Keratinocyte (primary cell): ENCODE measurements at regions not wholly inside any gene's neighbourhood (a gene's known extent, or its start where the extent isn't known, plus 50 kb on each side); places are given as distances from the start of the nearest gene placed in this dataset.

Source experiments
- DNase-seq: peaks from one replicate; pipeline ENCODE4 v3.0.0-alpha.2; 2011; ENCODE audit warnings: low read depth, missing footprints, low spot score
- FAIRE-seq: peaks from 2 replicates; lab custom pipeline; 2011; peaks lifted over from hg19 to GRCh38; lab: Jason Lieb, UNC
- H2AFZ ChIP-seq: 2 replicates; pipeline ENCODE4 v1.6.0; 2012; ENCODE audit warnings: low read length, control low read depth, inconsistent platforms; ENCODE audit not compliant: control insufficient read depth
- H3K27ac ChIP-seq: 2 replicates; pipeline ENCODE4 v1.5.1; 2011; ENCODE audit warnings: low read length; ENCODE audit not compliant: control insufficient read depth, insufficient read depth
- H3K27me3 ChIP-seq: 3 replicates; pipeline ENCODE4 v1.6.0; 2011; ENCODE audit warnings: low read length; ENCODE audit not compliant: control insufficient read depth, insufficient read depth; ENCODE audit errors: extremely low read depth
- H3K36me3 ChIP-seq, 2 experiments: 2 replicates in 1 of 2; 3 replicates in 1 of 2; pipeline ENCODE4 v1.5.1; 2011; ENCODE audit warnings: low read length in 2 of 2, mild to moderate bottlenecking in 1 of 2; ENCODE audit not compliant: control insufficient read depth in 2 of 2, insufficient read depth in 2 of 2; ENCODE audit errors: extremely low read depth in 1 of 2
- H3K4me1 ChIP-seq: 3 replicates; pipeline ENCODE4 v1.5.1; 2011; ENCODE audit warnings: low read length; ENCODE audit not compliant: control insufficient read depth, insufficient read depth; ENCODE audit errors: extremely low read depth
- H3K4me2 ChIP-seq: 3 replicates; pipeline ENCODE4 v1.6.0; 2011; ENCODE audit warnings: low read depth, low read length; ENCODE audit not compliant: control insufficient read depth, insufficient read depth; ENCODE audit errors: extremely low read depth
- H3K4me3 ChIP-seq, 3 experiments: fragments of 200-600 bp in 1 of 3; sonication (generic) in 1 of 3; 2 replicates in 2 of 3; 3 replicates in 1 of 3; pipeline ENCODE4 v1.5.1; 2011 to 2016; ENCODE audit warnings: low read length in 3 of 3, mild to moderate bottlenecking in 3 of 3, control low read depth in 2 of 3, inconsistent platforms in 1 of 3, low read depth in 1 of 3, mixed read lengths in 1 of 3, mixed run types in 1 of 3, moderate library complexity in 1 of 3; ENCODE audit not compliant: control insufficient read depth in 2 of 3, insufficient read depth in 2 of 3; ENCODE audit errors: extremely low read depth in 1 of 3
- H3K79me2 ChIP-seq: 2 replicates; pipeline ENCODE4 v1.6.0; 2012; ENCODE audit warnings: low read length; ENCODE audit not compliant: control insufficient read depth, insufficient read depth
- H3K9ac ChIP-seq: 3 replicates; pipeline ENCODE4 v1.6.0; 2011; ENCODE audit warnings: low read length; ENCODE audit not compliant: control insufficient read depth, insufficient read depth; ENCODE audit errors: extremely low read depth
- H3K9me1 ChIP-seq: 3 replicates; pipeline ENCODE4 v1.6.0; 2011; ENCODE audit warnings: low read length; ENCODE audit not compliant: control insufficient read depth, insufficient read depth; ENCODE audit errors: extremely low read depth
- H3K9me3 ChIP-seq: 2 replicates; pipeline ENCODE4 v1.5.1; 2012; ENCODE audit warnings: low read depth, low read length; ENCODE audit not compliant: control insufficient read depth
- H4K20me1 ChIP-seq: 3 replicates; pipeline ENCODE4 v1.6.0; 2011; ENCODE audit warnings: low read length; ENCODE audit not compliant: control insufficient read depth, insufficient read depth; ENCODE audit errors: extremely low read depth
- CTCF ChIP-seq, 3 experiments: IDR thresholded peaks in 1 of 3; conservative IDR thresholded peaks in 1 of 3; optimal IDR thresholded peaks in 1 of 3; 2 replicates in 2 of 3; 3 replicates in 1 of 3; pipeline versions ENCODE3 to v1.5.1; 2011; ENCODE audit warnings: low read length in 3 of 3, mild to moderate bottlenecking in 3 of 3, moderate library complexity in 2 of 3, control low read depth in 1 of 3, inconsistent platforms in 1 of 3; ENCODE audit not compliant: insufficient read depth in 2 of 3; ENCODE audit errors: extremely low read depth in 1 of 3
- EZH2 ChIP-seq: IDR thresholded peaks from one replicate; pipeline ENCODE4 v1.6.1; 2012; ENCODE audit warnings: inconsistent platforms, mild to moderate bottlenecking, low read length, moderate library complexity
- dilution Hi-C: fragments of 300-500 bp; cut with MboI; formaldehyde crosslinking; loops from one replicate; pipeline ENCODE4 v1.7.0; 2020; ENCODE audit warnings: low sequenced_read_pairs; ENCODE audit not compliant: extremely low pct_ligation_motif_present

- dilution Hi-C loops: no loop called here
- H3K9ac ChIP-seq: no peak overlapping the region
- no peaks in the 10 kb centered on the region for H4K20me1 ChIP-seq
- DNase-seq: no peak
- H3K9me1 ChIP-seq: no peaks in the 10 kb centered on the region
- H3K79me2 ChIP-seq: no peaks in the 10 kb centered on the region
- H3K27me3 ChIP-seq: no peaks in the 10 kb centered on the region
- H3K4me1 ChIP-seq: no peaks in the 10 kb centered on the region
- H3K9me3 ChIP-seq: no peaks in the 10 kb centered on the region
- no peak overlapping the region for H3K4me3 ChIP-seq
- FAIRE-seq: no peak
- no peaks in the 10 kb centered on the region for H3K36me3 ChIP-seq
- H3K27ac ChIP-seq: no peak overlapping the region
- TF ChIP-seq EZH2 (no peak), CTCF (optimal IDR thresholded peaks at IDR 0.05 in 1 of 3, IDR thresholded peaks at IDR 0.05 in 1 of 3, conservative IDR thresholded peaks at IDR 0.05 in 1 of 3; ENCODE audit: extremely low read depth in 1 of 3, insufficient read depth in 2 of 3, low read length in 3 of 3) (no peak)
- H2AFZ ChIP-seq: no peak overlapping the region
- H3K4me2 ChIP-seq: no peak overlapping the region
Observed at GRCh38 chr5:60372786-60373185, 327.2 kb downstream of the DEPDC1B start.

GRCh38 chr5:60371065-60371464 is 328.9 kb downstream of the DEPDC1B start:
- no peak overlapping the region for H3K4me2 ChIP-seq
- H3K4me1 ChIP-seq: no peaks in the 10 kb centered on the region
- no peak overlapping the region for H3K9ac ChIP-seq
- DNase-seq (no peak), FAIRE-seq (no peak)
- dilution Hi-C loops: no loop called here
- no peaks in the 10 kb centered on the region for H3K9me1 ChIP-seq
- no peaks in the 10 kb centered on the region for H4K20me1 ChIP-seq
- H3K79me2 ChIP-seq: no peaks in the 10 kb centered on the region
- no peaks in the 10 kb centered on the region for H3K27me3 ChIP-seq
- H3K36me3 ChIP-seq: no peaks in the 10 kb centered on the region
- TF ChIP-seq CTCF (optimal IDR thresholded peaks at IDR 0.05 in 1 of 3, IDR thresholded peaks at IDR 0.05 in 1 of 3, conservative IDR thresholded peaks at IDR 0.05 in 1 of 3; ENCODE audit: extremely low read depth in 1 of 3, insufficient read depth in 2 of 3, low read length in 3 of 3): no peak
- no peak for TF ChIP-seq EZH2
- no peaks in the 10 kb centered on the region for H3K9me3 ChIP-seq
- no peak overlapping the region for H2AFZ ChIP-seq
- H3K27ac ChIP-seq: no peak overlapping the region
- no peak overlapping the region for H3K4me3 ChIP-seq
